ENCODE measurements at regions not wholly inside any gene's neighbourhood (a gene's known extent, or its start where the extent isn't known, plus 50 kb on each side); places are given as distances from the start of the nearest gene placed in this dataset.

- no peaks in the 10 kb centered on the region for H3K79me2 ChIP-seq (ENCODE audit: insufficient read depth, low read length)
- Mint-ChIP-seq H3K27me3 (ENCODE audit: low read depth in 3 of 3) (peaks cover 0 to 1% (median 0%) of the 10 kb centered on the region in 3 donors), H3K4me3 (no peak overlapping the region), H3K9me3 (peaks cover 0 to 6% (median 0%) of the 10 kb centered on the region in 7 donors), H3K27ac (no peak overlapping the region), H3K4me1 (no peaks in the 10 kb centered on the region), H3K36me3 (no peaks in the 10 kb centered on the region)
- no peak overlapping the region for H3K4me2 ChIP-seq (replicated peaks; ENCODE audit: extremely low read depth, low read length, poor library complexity, severe bottlenecking)
- H3K4me1 ChIP-seq (ENCODE audit: control insufficient read depth in 1 of 2, insufficient read depth in 2 of 2, low read length in 2 of 2) = no peaks in the 10 kb centered on the region
- intact Hi-C loops (cut with micrococcal nuclease) = no loop called here
- peaks cover 4 to 6% of the 10 kb centered on the region in 2 donors for H3K9me3 ChIP-seq (replicated peaks in 1 of 2; ENCODE audit: control insufficient read depth in 1 of 2, insufficient read depth in 1 of 2, low read length in 2 of 2)
- H3K27ac ChIP-seq (ENCODE audit: low read depth in 1 of 2, low read length in 2 of 2) = no peak overlapping the region
- no peaks in the 10 kb centered on the region for H4K20me1 ChIP-seq (ENCODE audit: insufficient read depth, low read length)
- no peak overlapping the region for H2AFZ ChIP-seq (ENCODE audit: insufficient read depth, low read depth, low read length, poor library complexity, severe bottlenecking)
- no peak overlapping the region for H3K9ac ChIP-seq (ENCODE audit: insufficient read depth, low read length, poor library complexity, severe bottlenecking)
- H3K4me3 ChIP-seq (replicated peaks in 1 of 3; ENCODE audit: low read depth in 2 of 3, low read length in 3 of 3) = no peak overlapping the region
- no peaks in the 10 kb centered on the region for H3K27me3 ChIP-seq (ENCODE audit: control insufficient read depth in 2 of 2, insufficient read depth in 2 of 2, low read length in 2 of 2)
- H3K36me3 ChIP-seq (replicated peaks in 1 of 2; ENCODE audit: control insufficient read depth in 1 of 2, insufficient read depth in 2 of 2, low read length in 2 of 2) = no peaks in the 10 kb centered on the region
- DNase-seq = no peak
- no peak for TF ChIP-seq CTCF (IDR thresholded peaks at IDR 0.05)
- 88% methylated on average over 1 of the region's 2 CpGs for WGBS (ENCODE audit: insufficient coverage)
Observed at GRCh38 chr2:34308140-34308539, 709.0 kb upstream of the FAM98A start.

- peaks cover 1 to 4% of the 10 kb centered on the region in 2 donors for H3K9me3 ChIP-seq (replicated peaks in 1 of 2; ENCODE audit: control insufficient read depth in 1 of 2, insufficient read depth in 1 of 2, low read length in 2 of 2)
- no peak overlapping the region for H2AFZ ChIP-seq (ENCODE audit: insufficient read depth, low read depth, low read length, poor library complexity, severe bottlenecking)
- H3K27ac ChIP-seq (ENCODE audit: low read depth in 1 of 2, low read length in 2 of 2) = no peak overlapping the region
- H3K4me1 Mint-ChIP-seq = no peaks in the 10 kb centered on the region
- no peaks in the 10 kb centered on the region for H3K27me3 ChIP-seq (ENCODE audit: control insufficient read depth in 2 of 2, insufficient read depth in 2 of 2, low read length in 2 of 2)
- no CpG with 5 or more reads among the region's 4 CpGs for WGBS (ENCODE audit: insufficient coverage)
- peaks cover 0 to 1% (median 0%) of the 10 kb centered on the region in 3 donors for H3K27me3 Mint-ChIP-seq (ENCODE audit: low read depth in 3 of 3)
- intact Hi-C loops (cut with micrococcal nuclease) = no loop called here
- no peaks in the 10 kb centered on the region for H3K36me3 ChIP-seq (replicated peaks in 1 of 2; ENCODE audit: control insufficient read depth in 1 of 2, insufficient read depth in 2 of 2, low read length in 2 of 2)
- no peaks in the 10 kb centered on the region for H3K36me3 Mint-ChIP-seq
- no peak overlapping the region for H3K9ac ChIP-seq (ENCODE audit: insufficient read depth, low read length, poor library complexity, severe bottlenecking)
- no peak for DNase-seq
- no peaks in the 10 kb centered on the region for H4K20me1 ChIP-seq (ENCODE audit: insufficient read depth, low read length)
- no peak overlapping the region for H3K27ac Mint-ChIP-seq
- no peaks in the 10 kb centered on the region for H3K4me1 ChIP-seq (ENCODE audit: control insufficient read depth in 1 of 2, insufficient read depth in 2 of 2, low read length in 2 of 2)
- H3K4me3 Mint-ChIP-seq = no peak overlapping the region
- TF ChIP-seq CTCF (IDR thresholded peaks at IDR 0.05) = no peak
- H3K4me2 ChIP-seq (replicated peaks; ENCODE audit: extremely low read depth, low read length, poor library complexity, severe bottlenecking) = no peak overlapping the region
- H3K4me3 ChIP-seq (replicated peaks in 1 of 3; ENCODE audit: low read depth in 2 of 3, low read length in 3 of 3) = no peak overlapping the region
- peaks cover 0 to 6% (median 0%) of the 10 kb centered on the region in 7 donors for H3K9me3 Mint-ChIP-seq
- H3K79me2 ChIP-seq (ENCODE audit: insufficient read depth, low read length) = no peaks in the 10 kb centered on the region
Observed at GRCh38 chr2:34307636-34308035, 708.5 kb upstream of the FAM98A start.

Measured in CD14-positive monocyte (primary cell).